Ishikawa (cell line): ENCODE measurements at regions not wholly inside any gene's neighbourhood (a gene's known extent, or its start where the extent isn't known, plus 50 kb on each side); places are given as distances from the start of the nearest gene placed in this dataset.

Experiments used
- CEBPB ChIP-seq: IDR thresholded peaks from 2 replicates; pipeline ENCODE4 v1.6.1; 2012
- CREB1 ChIP-seq: IDR thresholded peaks from 2 replicates; pipeline ENCODE4 v1.6.1; 2012; ENCODE audit warnings: low read depth
- EP300 ChIP-seq: IDR thresholded peaks from 2 replicates; pipeline ENCODE4 v1.6.1; 2012; ENCODE audit warnings: borderline replicate concordance
- FOXM1 ChIP-seq: IDR thresholded peaks from 2 replicates; pipeline ENCODE4 v1.6.1; 2012; ENCODE audit warnings: low read depth, borderline replicate concordance
- RAD21 ChIP-seq: IDR thresholded peaks from 2 replicates; pipeline ENCODE4 v1.6.1; 2012; ENCODE audit warnings: low read depth
- TAF1 ChIP-seq: IDR thresholded peaks from 2 replicates; pipeline ENCODE4 v1.6.1; 2012; ENCODE audit warnings: low read depth, mild to moderate bottlenecking
- TCF12 ChIP-seq: IDR thresholded peaks from 2 replicates; pipeline ENCODE4 v1.6.1; 2012; ENCODE audit warnings: low read depth
- TEAD4 ChIP-seq: IDR thresholded peaks from 2 replicates; pipeline ENCODE4 v1.6.1; 2012
- YY1 ChIP-seq: IDR thresholded peaks from 2 replicates; pipeline ENCODE4 v1.6.1; 2012; ENCODE audit warnings: low read depth
- TF ChIP-seq, protein P1 (sequence below): IDR thresholded peaks from 2 replicates; pipeline ENCODE4 v1.6.1; 2012
- TF ChIP-seq, protein P2 (sequence below): IDR thresholded peaks from 2 replicates; pipeline ENCODE4 v1.6.1; 2012; ENCODE audit warnings: low read depth, mild to moderate bottlenecking
- TF ChIP-seq, protein P3 (sequence below): IDR thresholded peaks from 2 replicates; pipeline ENCODE4 v1.6.1; 2012

DNA sequence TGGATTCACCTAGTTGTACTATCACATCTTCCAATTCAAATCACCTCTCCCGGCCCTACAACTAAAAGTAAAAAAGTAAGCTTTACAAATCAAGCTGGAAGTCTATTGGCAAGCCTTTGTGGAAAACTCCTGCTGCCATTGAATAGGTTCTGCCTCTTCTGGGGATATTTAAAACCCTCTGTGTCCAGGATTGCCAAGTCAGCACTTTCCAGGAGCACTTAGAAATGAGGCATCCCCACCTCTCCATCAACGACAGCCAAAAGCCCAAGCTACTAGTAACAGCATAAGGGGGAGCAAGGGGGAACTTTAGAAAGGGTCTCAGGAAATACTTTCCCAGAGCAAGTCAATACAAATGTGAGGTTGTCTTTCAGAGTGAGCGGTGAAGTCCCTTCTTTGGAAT, 85.0 kb upstream of the OBI1 start:
- TF ChIP-seq EP300: no peak
- TF ChIP-seq, protein P1, sequence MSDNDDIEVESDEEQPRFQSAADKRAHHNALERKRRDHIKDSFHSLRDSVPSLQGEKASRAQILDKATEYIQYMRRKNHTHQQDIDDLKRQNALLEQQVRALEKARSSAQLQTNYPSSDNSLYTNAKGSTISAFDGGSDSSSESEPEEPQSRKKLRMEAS: no peak
- TF ChIP-seq, protein P2, sequence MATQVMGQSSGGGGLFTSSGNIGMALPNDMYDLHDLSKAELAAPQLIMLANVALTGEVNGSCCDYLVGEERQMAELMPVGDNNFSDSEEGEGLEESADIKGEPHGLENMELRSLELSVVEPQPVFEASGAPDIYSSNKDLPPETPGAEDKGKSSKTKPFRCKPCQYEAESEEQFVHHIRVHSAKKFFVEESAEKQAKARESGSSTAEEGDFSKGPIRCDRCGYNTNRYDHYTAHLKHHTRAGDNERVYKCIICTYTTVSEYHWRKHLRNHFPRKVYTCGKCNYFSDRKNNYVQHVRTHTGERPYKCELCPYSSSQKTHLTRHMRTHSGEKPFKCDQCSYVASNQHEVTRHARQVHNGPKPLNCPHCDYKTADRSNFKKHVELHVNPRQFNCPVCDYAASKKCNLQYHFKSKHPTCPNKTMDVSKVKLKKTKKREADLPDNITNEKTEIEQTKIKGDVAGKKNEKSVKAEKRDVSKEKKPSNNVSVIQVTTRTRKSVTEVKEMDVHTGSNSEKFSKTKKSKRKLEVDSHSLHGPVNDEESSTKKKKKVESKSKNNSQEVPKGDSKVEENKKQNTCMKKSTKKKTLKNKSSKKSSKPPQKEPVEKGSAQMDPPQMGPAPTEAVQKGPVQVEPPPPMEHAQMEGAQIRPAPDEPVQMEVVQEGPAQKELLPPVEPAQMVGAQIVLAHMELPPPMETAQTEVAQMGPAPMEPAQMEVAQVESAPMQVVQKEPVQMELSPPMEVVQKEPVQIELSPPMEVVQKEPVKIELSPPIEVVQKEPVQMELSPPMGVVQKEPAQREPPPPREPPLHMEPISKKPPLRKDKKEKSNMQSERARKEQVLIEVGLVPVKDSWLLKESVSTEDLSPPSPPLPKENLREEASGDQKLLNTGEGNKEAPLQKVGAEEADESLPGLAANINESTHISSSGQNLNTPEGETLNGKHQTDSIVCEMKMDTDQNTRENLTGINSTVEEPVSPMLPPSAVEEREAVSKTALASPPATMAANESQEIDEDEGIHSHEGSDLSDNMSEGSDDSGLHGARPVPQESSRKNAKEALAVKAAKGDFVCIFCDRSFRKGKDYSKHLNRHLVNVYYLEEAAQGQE: no peak
- no peak for TF ChIP-seq TEAD4
- TF ChIP-seq CEBPB: no peak
- TF ChIP-seq TAF1: no peak
- TF ChIP-seq, protein P3, sequence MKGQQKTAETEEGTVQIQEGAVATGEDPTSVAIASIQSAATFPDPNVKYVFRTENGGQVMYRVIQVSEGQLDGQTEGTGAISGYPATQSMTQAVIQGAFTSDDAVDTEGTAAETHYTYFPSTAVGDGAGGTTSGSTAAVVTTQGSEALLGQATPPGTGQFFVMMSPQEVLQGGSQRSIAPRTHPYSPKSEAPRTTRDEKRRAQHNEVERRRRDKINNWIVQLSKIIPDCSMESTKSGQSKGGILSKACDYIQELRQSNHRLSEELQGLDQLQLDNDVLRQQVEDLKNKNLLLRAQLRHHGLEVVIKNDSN: no peak
- TF ChIP-seq RAD21: no peak
- no peak for TF ChIP-seq TCF12
- TF ChIP-seq FOXM1: no peak
- no peak for TF ChIP-seq CREB1
- no peak for TF ChIP-seq YY1
